Neural cell (in vitro differentiated cells): ENCODE measurements at regions not wholly inside any gene's neighbourhood (a gene's known extent, or its start where the extent isn't known, plus 50 kb on each side); places are given as distances from the start of the nearest gene placed in this dataset.

Source experiments
- CTCF ChIP-seq: fragments of 450-650 bp; IDR thresholded peaks from 2 replicates; pipeline ENCODE4 v1.5.1; 2014; ENCODE audit warnings: antibody characterized with exemption, mild to moderate bottlenecking, moderate library complexity; ENCODE audit not compliant: poor library complexity, severe bottlenecking
- EP300 ChIP-seq: fragments of 450-650 bp; conservative IDR thresholded peaks from 2 replicates; pipeline ENCODE4 v1.6.1; 2014; ENCODE audit warnings: antibody characterized with exemption, mild to moderate bottlenecking, moderate library complexity; ENCODE audit not compliant: poor library complexity, severe bottlenecking
- EZH2 ChIP-seq: fragments of 200-600, 300-800 bp; shearing (Covaris generic), sonication (generic); IDR thresholded peaks from 2 replicates; pipeline ENCODE4 v1.6.1; 2014; ENCODE audit warnings: antibody characterized with exemption, low read length, borderline replicate concordance, mild to moderate bottlenecking; ENCODE audit not compliant: insufficient read depth, poor library complexity, severe bottlenecking
- MXI1 ChIP-seq: fragments of 450-650 bp; conservative IDR thresholded peaks from 2 replicates; pipeline ENCODE4 v1.6.1; 2014; ENCODE audit warnings: antibody characterized with exemption, mild to moderate bottlenecking; ENCODE audit not compliant: poor library complexity, severe bottlenecking

- TF ChIP-seq CTCF = no peak
- no peak for TF ChIP-seq EP300
- no peak for TF ChIP-seq MXI1
- no peak for TF ChIP-seq EZH2
These were observed 130.3 kb downstream of the IRF8 start for GRCh38 chr16:86029131-86029741.
